ENCODE measurements at regions not wholly inside any gene's neighbourhood (a gene's known extent, or its start where the extent isn't known, plus 50 kb on each side); places are given as distances from the start of the nearest gene placed in this dataset.

- TF ChIP-seq EZH2 (IDR thresholded peaks at IDR 0.05) (no peak), FOXP2 (optimal IDR thresholded peaks at IDR 0.05; ENCODE audit: control extremely low read depth, extremely low read length, insufficient read depth) (no peak)
- no peak for DNase-seq (ENCODE audit: low read depth, low spot score)
- H3K4me3 ChIP-seq, result no peak overlapping the region
- H3K36me3 ChIP-seq (ENCODE audit: insufficient read depth, low read length), result no peaks in the 10 kb centered on the region
- no peak overlapping the region for H3K9ac ChIP-seq (ENCODE audit: insufficient read length)
- H3K9me3 ChIP-seq (ENCODE audit: low read depth, low read length), result no peaks in the 10 kb centered on the region
- no peak overlapping the region for H3K27ac ChIP-seq
Measured at GRCh38 chr5:136924490-136924889, 559.1 kb upstream of the TRPC7 start.

- TF ChIP-seq FOXP2 (optimal IDR thresholded peaks at IDR 0.05; ENCODE audit: control extremely low read depth, extremely low read length, insufficient read depth) (no peak), POLR2AphosphoS5 (IDR thresholded peaks at IDR 0.05; ENCODE audit: borderline replicate concordance, low read depth, low read length) (no peak), EZH2 (IDR thresholded peaks at IDR 0.05) (no peak)
- H3K9ac ChIP-seq (ENCODE audit: insufficient read length), result no peak overlapping the region
- H3K36me3 ChIP-seq (ENCODE audit: insufficient read depth, low read length), result no peaks in the 10 kb centered on the region
- no peaks in the 10 kb centered on the region for H3K9me3 ChIP-seq (ENCODE audit: low read depth, low read length)
- DNase-seq (ENCODE audit: low read depth, low spot score), result no peak
- no peak overlapping the region for H3K4me3 ChIP-seq
- no peak overlapping the region for H3K27ac ChIP-seq
Measured at GRCh38 chr5:136910625-136911024, 545.3 kb upstream of the TRPC7 start.

GRCh38 chr5:136909906-136910305 lies 544.6 kb upstream of the TRPC7 start:
- no peak overlapping the region for H3K9ac ChIP-seq (ENCODE audit: insufficient read length)
- no peaks in the 10 kb centered on the region for H3K9me3 ChIP-seq (ENCODE audit: low read depth, low read length)
- H3K27ac ChIP-seq, result no peak overlapping the region
- H3K36me3 ChIP-seq (ENCODE audit: insufficient read depth, low read length), result no peaks in the 10 kb centered on the region
- no peak overlapping the region for H3K4me3 ChIP-seq
- TF ChIP-seq EZH2 (IDR thresholded peaks at IDR 0.05) (no peak), FOXP2 (optimal IDR thresholded peaks at IDR 0.05; ENCODE audit: control extremely low read depth, extremely low read length, insufficient read depth) (no peak), POLR2AphosphoS5 (IDR thresholded peaks at IDR 0.05; ENCODE audit: borderline replicate concordance, low read depth, low read length) (no peak)
- no peak for DNase-seq (ENCODE audit: low read depth, low spot score)

GRCh38 chr5:136907371-136907770 lies 542.0 kb upstream of the TRPC7 start:
- H3K4me3 ChIP-seq, result no peak overlapping the region
- no peak overlapping the region for H3K9ac ChIP-seq (ENCODE audit: insufficient read length)
- H3K36me3 ChIP-seq (ENCODE audit: insufficient read depth, low read length), result no peaks in the 10 kb centered on the region
- no peak for DNase-seq (ENCODE audit: low read depth, low spot score)
- H3K9me3 ChIP-seq (ENCODE audit: low read depth, low read length), result no peaks in the 10 kb centered on the region
- TF ChIP-seq EZH2 (IDR thresholded peaks at IDR 0.05), result no peak
- TF ChIP-seq FOXP2 (optimal IDR thresholded peaks at IDR 0.05; ENCODE audit: control extremely low read depth, extremely low read length, insufficient read depth), result no peak
- no peak for TF ChIP-seq POLR2AphosphoS5 (IDR thresholded peaks at IDR 0.05; ENCODE audit: borderline replicate concordance, low read depth, low read length)
- H3K27ac ChIP-seq, result no peak overlapping the region

GRCh38 chr5:136906545-136906944 lies 541.2 kb upstream of the TRPC7 start:
- no peak for DNase-seq (ENCODE audit: low read depth, low spot score)
- H3K27ac ChIP-seq, result no peak overlapping the region
- no peaks in the 10 kb centered on the region for H3K36me3 ChIP-seq (ENCODE audit: insufficient read depth, low read length)
- no peak overlapping the region for H3K9ac ChIP-seq (ENCODE audit: insufficient read length)
- TF ChIP-seq FOXP2 (optimal IDR thresholded peaks at IDR 0.05; ENCODE audit: control extremely low read depth, extremely low read length, insufficient read depth) (no peak), POLR2AphosphoS5 (IDR thresholded peaks at IDR 0.05; ENCODE audit: borderline replicate concordance, low read depth, low read length) (no peak), EZH2 (IDR thresholded peaks at IDR 0.05) (no peak)
- H3K4me3 ChIP-seq, result no peak overlapping the region
- H3K9me3 ChIP-seq (ENCODE audit: low read depth, low read length), result no peaks in the 10 kb centered on the region

GRCh38 chr5:136905571-136905970 lies 540.2 kb upstream of the TRPC7 start:
- no peak overlapping the region for H3K4me3 ChIP-seq
- no peak for DNase-seq (ENCODE audit: low read depth, low spot score)
- TF ChIP-seq POLR2AphosphoS5 (IDR thresholded peaks at IDR 0.05; ENCODE audit: borderline replicate concordance, low read depth, low read length) (no peak), FOXP2 (optimal IDR thresholded peaks at IDR 0.05; ENCODE audit: control extremely low read depth, extremely low read length, insufficient read depth) (no peak), EZH2 (IDR thresholded peaks at IDR 0.05) (no peak)
- no peak overlapping the region for H3K27ac ChIP-seq
- H3K36me3 ChIP-seq (ENCODE audit: insufficient read depth, low read length), result no peaks in the 10 kb centered on the region
- no peaks in the 10 kb centered on the region for H3K9me3 ChIP-seq (ENCODE audit: low read depth, low read length)
- no peak overlapping the region for H3K9ac ChIP-seq (ENCODE audit: insufficient read length)

- Histone ChIP-seq H3K9ac (ENCODE audit: insufficient read length) (no peak overlapping the region), H3K4me3 (no peak overlapping the region), H3K27ac (no peak overlapping the region), H3K9me3 (ENCODE audit: low read depth, low read length) (no peaks in the 10 kb centered on the region), H3K36me3 (ENCODE audit: insufficient read depth, low read length) (no peaks in the 10 kb centered on the region)
- TF ChIP-seq EZH2 (IDR thresholded peaks at IDR 0.05) (no peak), POLR2AphosphoS5 (IDR thresholded peaks at IDR 0.05; ENCODE audit: borderline replicate concordance, low read depth, low read length) (no peak), FOXP2 (optimal IDR thresholded peaks at IDR 0.05; ENCODE audit: control extremely low read depth, extremely low read length, insufficient read depth) (no peak)
- DNase-seq (ENCODE audit: low read depth, low spot score), result no peak
Measured at GRCh38 chr5:136894070-136894469, 528.7 kb upstream of the TRPC7 start.

GRCh38 chr5:136892000-136892399 lies 526.7 kb upstream of the TRPC7 start:
- TF ChIP-seq FOXP2 (optimal IDR thresholded peaks at IDR 0.05; ENCODE audit: control extremely low read depth, extremely low read length, insufficient read depth) (no peak), POLR2AphosphoS5 (IDR thresholded peaks at IDR 0.05; ENCODE audit: borderline replicate concordance, low read depth, low read length) (no peak), EZH2 (IDR thresholded peaks at IDR 0.05) (no peak)
- Histone ChIP-seq H3K9me3 (ENCODE audit: low read depth, low read length) (no peaks in the 10 kb centered on the region), H3K27ac (no peak overlapping the region), H3K4me3 (no peak overlapping the region), H3K36me3 (ENCODE audit: insufficient read depth, low read length) (no peaks in the 10 kb centered on the region), H3K9ac (ENCODE audit: insufficient read length) (no peak overlapping the region)
- DNase-seq (ENCODE audit: low read depth, low spot score), result no peak

- no peak for DNase-seq (ENCODE audit: low read depth, low spot score)
- Histone ChIP-seq H3K36me3 (ENCODE audit: insufficient read depth, low read length) (no peaks in the 10 kb centered on the region), H3K9me3 (ENCODE audit: low read depth, low read length) (no peaks in the 10 kb centered on the region), H3K4me3 (no peak overlapping the region), H3K27ac (no peak overlapping the region), H3K9ac (ENCODE audit: insufficient read length) (no peak overlapping the region)
- TF ChIP-seq POLR2AphosphoS5 (IDR thresholded peaks at IDR 0.05; ENCODE audit: borderline replicate concordance, low read depth, low read length) (no peak), FOXP2 (optimal IDR thresholded peaks at IDR 0.05; ENCODE audit: control extremely low read depth, extremely low read length, insufficient read depth) (no peak)
Measured at GRCh38 chr5:136891175-136891972, 526.0 kb upstream of the TRPC7 start.

All from SK-N-MC (cell line).